ENCODE measurements at regions not wholly inside any gene's neighbourhood (a gene's known extent, or its start where the extent isn't known, plus 50 kb on each side); places are given as distances from the start of the nearest gene placed in this dataset.

GRCh38 chr13:77379508-77379907, 52.6 kb upstream of the MYCBP2 start:
- TF ChIP-seq PRDM10 (IDR thresholded peaks at IDR 0.05; ENCODE audit: partially characterized antibody), result no peak
- no peak for TF ChIP-seq ZNF146 (CRISPR knock-in tag; IDR thresholded peaks at IDR 0.05; ENCODE audit: unreplicated experiment)
- no peak for TF ChIP-seq ELK1 (CRISPR knock-in tag; IDR thresholded peaks at IDR 0.05)

Data from K562 (cell line).